IMR-90 (cell line): ENCODE measurements at regions not wholly inside any gene's neighbourhood (a gene's known extent, or its start where the extent isn't known, plus 50 kb on each side); places are given as distances from the start of the nearest gene placed in this dataset.

Source experiments
- ATAC-seq: fragments of 200-7000 bp; cut with Tn5 transposase; 2 replicates; pipeline ENCODE4 v1.9.1; 2020; ENCODE audit warnings: low read depth, mild to moderate bottlenecking, moderate library complexity
- BruUV-seq: library from RNA; stranded (reverse); fragments of 400-500 nt; replicated peaks from 2 replicates; lab custom pipeline; 2021; lab: Mats Ljungman, UMichigan
- CTCF ChIA-PET: fragments of 300-600 bp; formaldehyde crosslinking; extraction: SDS; loops from one replicate; lab custom pipeline; 2021; ENCODE audit warnings: antibody characterized with exemption; lab: Yijun Ruan, JAX
- POLR2A ChIA-PET: fragments of 300-600 bp; sonication (Branson Sonifier 250); formaldehyde crosslinking; loops from one replicate; lab custom pipeline; 2022; ENCODE audit warnings: antibody characterized with exemption; ENCODE audit not compliant: unreplicated experiment; lab: Charles Lee
- DNase-seq: peaks from one replicate; pipeline ENCODE4 v3.0.0; 2013
- H2AFZ ChIP-seq: replicated peaks from 2 replicates; pipeline ENCODE3; 2013; ENCODE audit warnings: low read length, mild to moderate bottlenecking; ENCODE audit not compliant: poor library complexity
- H2AK5ac ChIP-seq: 2 replicates; pipeline ENCODE4 v1.6.1; 2013; ENCODE audit warnings: low read depth, low read length, inconsistent platforms
- H2AK9ac ChIP-seq: replicated peaks from 2 replicates; pipeline ENCODE3; 2013; ENCODE audit warnings: mild to moderate bottlenecking, low read depth, low read length, moderate library complexity; ENCODE audit not compliant: poor library complexity
- H2BK120ac ChIP-seq: 2 replicates; pipeline ENCODE4 v1.6.1; 2013; ENCODE audit warnings: low read depth, low read length, inconsistent platforms
- H2BK15ac ChIP-seq: 3 replicates; pipeline ENCODE4 v1.6.1; 2013; ENCODE audit warnings: low read depth, low read length, inconsistent platforms
- H2BK20ac ChIP-seq: 2 replicates; pipeline ENCODE4 v1.6.1; 2013; ENCODE audit warnings: low read depth, mild to moderate bottlenecking, inconsistent platforms, low read length, moderate library complexity
- H2BK5ac ChIP-seq: 2 replicates; pipeline ENCODE4 v1.6.1; 2013; ENCODE audit warnings: mild to moderate bottlenecking, low read depth, low read length, inconsistent platforms; ENCODE audit not compliant: poor library complexity, severe bottlenecking
- H3K14ac ChIP-seq: replicated peaks from 2 replicates; pipeline ENCODE4 v1.6.1; 2013; ENCODE audit warnings: low read depth, low read length, inconsistent platforms
- H3K18ac ChIP-seq: 2 replicates; pipeline ENCODE4 v1.6.1; 2013; ENCODE audit warnings: low read depth, low read length, control low read depth
- H3K23ac ChIP-seq: 2 replicates; pipeline ENCODE4 v1.6.1; 2013; ENCODE audit warnings: low read depth, low read length, inconsistent platforms
- H3K27ac ChIP-seq: 2 replicates; pipeline ENCODE4 v1.5.1; 2013; ENCODE audit warnings: mild to moderate bottlenecking, control low read depth, low read length; ENCODE audit not compliant: insufficient read depth
- H3K27me3 ChIP-seq: 2 replicates; pipeline ENCODE4 v1.6.1; 2013; ENCODE audit warnings: low read length; ENCODE audit not compliant: control insufficient read depth, insufficient read depth
- H3K36me3 ChIP-seq: 2 replicates; pipeline ENCODE4 v1.6.1; 2013; ENCODE audit warnings: low read length, mixed read lengths; ENCODE audit not compliant: control insufficient read depth, insufficient read depth
- H3K4ac ChIP-seq: 2 replicates; pipeline ENCODE4 v1.6.1; 2013; ENCODE audit warnings: low read depth, low read length, inconsistent platforms
- H3K4me1 ChIP-seq: 2 replicates; pipeline ENCODE4 v1.6.1; 2013; ENCODE audit warnings: low read length, mixed read lengths; ENCODE audit not compliant: control insufficient read depth, insufficient read depth
- H3K4me2 ChIP-seq: 2 replicates; pipeline ENCODE4 v1.6.1; 2013; ENCODE audit warnings: low read depth, mild to moderate bottlenecking, control low read depth, low read length, moderate library complexity
- H3K4me3 ChIP-seq: 2 replicates; pipeline ENCODE4 v1.5.1; 2013; ENCODE audit warnings: low read depth, mild to moderate bottlenecking, control low read depth, low read length, moderate library complexity; ENCODE audit not compliant: insufficient read depth
- H3K56ac ChIP-seq: 2 replicates; pipeline ENCODE4 v1.6.1; 2013; ENCODE audit warnings: low read length, inconsistent platforms; ENCODE audit not compliant: insufficient read depth; ENCODE audit errors: extremely low read depth
- H3K79me1 ChIP-seq, 2 experiments: 2 replicates each; pipeline ENCODE4 v1.6.1; 2013; ENCODE audit warnings: low read length in 2 of 2, inconsistent platforms in 1 of 2, low read depth in 1 of 2
- H3K9ac ChIP-seq: 2 replicates; pipeline ENCODE4 v1.6.1; 2013; ENCODE audit warnings: low read depth, low read length, control low read depth
- H3K9me1 ChIP-seq: 2 replicates; pipeline ENCODE4 v1.6.1; 2013; ENCODE audit warnings: low read length, inconsistent platforms; ENCODE audit not compliant: insufficient read depth
- H3K9me3 ChIP-seq: 2 replicates; pipeline ENCODE4 v1.6.1; 2013; ENCODE audit warnings: low read length; ENCODE audit not compliant: control insufficient read depth, insufficient read depth
- H4K20me1 ChIP-seq: 2 replicates; pipeline ENCODE4 v1.6.1; 2013; ENCODE audit warnings: low read length, inconsistent platforms; ENCODE audit not compliant: insufficient read depth
- H4K5ac ChIP-seq: 2 replicates; pipeline ENCODE4 v1.6.1; 2013; ENCODE audit warnings: mild to moderate bottlenecking, low read depth, low read length, control low read depth
- H4K8ac ChIP-seq, 2 experiments: 2 replicates each; pipeline ENCODE4 v1.6.1; 2013; ENCODE audit warnings: low read depth in 2 of 2, low read length in 2 of 2, control low read depth in 1 of 2, inconsistent platforms in 1 of 2
- H4K91ac ChIP-seq: 2 replicates; pipeline ENCODE4 v1.6.1; 2013; ENCODE audit warnings: low read depth, low read length, inconsistent platforms; ENCODE audit not compliant: insufficient read depth
- BHLHE40 ChIP-seq: fragments of 150-350 bp; IDR thresholded peaks from 2 replicates; pipeline ENCODE4 v1.6.1; 2016; ENCODE audit warnings: mild to moderate bottlenecking, low read depth, low read length
- CEBPB ChIP-seq: IDR thresholded peaks from 2 replicates; pipeline ENCODE4 v1.6.1; 2012; ENCODE audit warnings: low read depth, low read length, improper control_type of control experiment
- CHD1 ChIP-seq: IDR thresholded peaks from 2 replicates; pipeline ENCODE4 v1.6.1; 2012; ENCODE audit warnings: low read depth, low read length, improper control_type of control experiment
- CTCF ChIP-seq: conservative IDR thresholded peaks from 2 replicates; pipeline ENCODE4 v1.5.1; 2012; ENCODE audit warnings: mild to moderate bottlenecking, low read depth, low read length, improper control_type of control experiment
- ELK1 ChIP-seq: fragments of 150-350 bp; IDR thresholded peaks from 2 replicates; pipeline ENCODE4 v1.6.1; 2016; ENCODE audit warnings: low read depth, mild to moderate bottlenecking, low read length, moderate library complexity, borderline replicate concordance
- FOS ChIP-seq: fragments of 150-350 bp; IDR thresholded peaks from 2 replicates; pipeline ENCODE4 v1.6.1; 2016; ENCODE audit warnings: low read depth, low read length
- MAFK ChIP-seq: IDR thresholded peaks from 2 replicates; pipeline ENCODE4 v1.6.1; 2012; ENCODE audit warnings: low read depth, low read length, improper control_type of control experiment
- MAZ ChIP-seq: IDR thresholded peaks from 2 replicates; pipeline ENCODE4 v1.6.1; 2012; ENCODE audit warnings: low read depth, mild to moderate bottlenecking, low read length, improper control_type of control experiment, moderate library complexity, borderline replicate concordance
- MXI1 ChIP-seq: IDR thresholded peaks from 2 replicates; pipeline ENCODE4 v1.6.1; 2012; ENCODE audit warnings: low read depth, mild to moderate bottlenecking, low read length, moderate library complexity, borderline replicate concordance
- NFE2L2 ChIP-seq: fragments of 150-350 bp; IDR thresholded peaks from 2 replicates; pipeline ENCODE4 v1.6.1; 2016; ENCODE audit warnings: low read depth, mild to moderate bottlenecking, low read length
- POLR2A ChIP-seq: IDR thresholded peaks from 2 replicates; pipeline ENCODE4 v1.6.1; 2012; ENCODE audit warnings: mild to moderate bottlenecking, low read depth, low read length
- RAD21 ChIP-seq: IDR thresholded peaks from 2 replicates; pipeline ENCODE4 v1.6.1; 2012; ENCODE audit warnings: low read length, improper control_type of control experiment
- RCOR1 ChIP-seq: IDR thresholded peaks from 2 replicates; pipeline ENCODE4 v1.6.1; 2012; ENCODE audit warnings: mild to moderate bottlenecking, low read length, improper control_type of control experiment; ENCODE audit not compliant: insufficient replicate concordance
- RFX5 ChIP-seq: IDR thresholded peaks from 2 replicates; pipeline ENCODE4 v1.8.0; 2012; ENCODE audit warnings: low read depth, mild to moderate bottlenecking, low read length, moderate library complexity
- SMC3 ChIP-seq: fragments of 150-350 bp; IDR thresholded peaks from 2 replicates; pipeline ENCODE4 v1.6.1; 2016; ENCODE audit warnings: low read depth, mild to moderate bottlenecking, antibody characterized with exemption, low read length, moderate library complexity
- USF2 ChIP-seq: fragments of 150-350 bp; IDR thresholded peaks from 2 replicates; pipeline ENCODE4 v1.6.1; 2017; ENCODE audit warnings: mild to moderate bottlenecking, antibody characterized with exemption, low read length, low read depth
- WGBS, 2 experiments: methylation state at CpG; one replicate each; pipeline versions ENCODE4 v1.1.5 to v1.1.7; 2013; ENCODE audit warnings: missing lambda C conversion rate in 2 of 2; ENCODE audit not compliant: insufficient read length in 1 of 2; ENCODE audit errors: extremely low coverage in 2 of 2; 5-methylcytosine and 5-hydroxymethylcytosine counted together
- dilution Hi-C: fragments of 300-500 bp; cut with HindIII; formaldehyde crosslinking; loops from one replicate; pipeline ENCODE4 v1.14.3; 2018; ENCODE audit warnings: low sequenced_read_pairs; ENCODE audit not compliant: unreplicated experiment
- in situ Hi-C: fragments of 300-500 bp; cut with MboI; formaldehyde crosslinking; loops from 3 replicates; pipeline ENCODE4 v1.14.3; 2019; ENCODE audit warnings: low sequenced_read_pairs, inconsistent platforms, mixed read lengths
- intact Hi-C: fragments of 100-400 bp; cut with micrococcal nuclease; formaldehyde crosslinking; loops from 2 replicates; pipeline ENCODE4 v1.10.0; 2022

- H3K4me1 ChIP-seq, result no peaks in the 10 kb centered on the region
- H4K20me1 ChIP-seq, result no peaks in the 10 kb centered on the region
- H3K4ac ChIP-seq, result no peak overlapping the region
- no peak overlapping the region for H2AK5ac ChIP-seq
- no peaks in the 10 kb centered on the region for H3K36me3 ChIP-seq
- no peaks in the 10 kb centered on the region for H3K79me1 ChIP-seq
- H2BK5ac ChIP-seq, result no peak overlapping the region
- no peak overlapping the region for H3K23ac ChIP-seq
- in situ Hi-C loops (loop anchor here (10.0 kb wide), 1 partner anchor 1672 kb away; no protein-coding TSS in a partner anchor), dilution Hi-C loops (no loop called here), intact Hi-C loops (loop anchor here (10.0 kb wide), 1 partner anchor 1772 kb away; no protein-coding TSS in a partner anchor)
- H3K4me2 ChIP-seq, result no peak overlapping the region
- H3K27me3 ChIP-seq, result no peaks in the 10 kb centered on the region; the same call in 1 of the 2 replicates
- H3K9me3 ChIP-seq, result no peaks in the 10 kb centered on the region
- H2AFZ ChIP-seq, result no peak overlapping the region
- TF ChIP-seq MAZ (no peak), RCOR1 (no peak), MAFK (no peak), MXI1 (no peak), CTCF (no peak), RAD21 (no peak), FOS (no peak), RFX5 (no peak), NFE2L2 (no peak), POLR2A (no peak), USF2 (no peak), ELK1 (no peak), BHLHE40 (no peak), SMC3 (no peak), CHD1 (no peak), CEBPB (no peak)
- ChIA-PET CTCF (no interaction called here), POLR2A (no interaction called here)
- no CpG with 5 or more reads among the region's 7 CpGs for WGBS, 2 experiments
- no peak overlapping the region for H2BK20ac ChIP-seq
- H4K91ac ChIP-seq, result no peak overlapping the region
- no peak overlapping the region for H2BK120ac ChIP-seq
- H2AK9ac ChIP-seq, result no peak overlapping the region
- no peak overlapping the region for H3K18ac ChIP-seq
- no peak overlapping the region for H2BK15ac ChIP-seq
- no peak overlapping the region for H3K14ac ChIP-seq
- no peak overlapping the region for H4K5ac ChIP-seq
- H3K9me1 ChIP-seq, result no peaks in the 10 kb centered on the region
- H3K56ac ChIP-seq, result no peak overlapping the region
- no TSS peak for BruUV-seq
- no peak overlapping the region for H3K9ac ChIP-seq
- H4K8ac ChIP-seq, result no peak overlapping the region
- no peak for DNase-seq
- no peak overlapping the region for H3K27ac ChIP-seq
- ATAC-seq, result no peak
- no peak overlapping the region for H3K4me3 ChIP-seq
Observed at GRCh38 chr1:50346621-50347020, 76.6 kb downstream of the DMRTA2 start.
